Ectodermal cell (in vitro differentiated cells): ENCODE measurements at regions not wholly inside any gene's neighbourhood (a gene's known extent, or its start where the extent isn't known, plus 50 kb on each side); places are given as distances from the start of the nearest gene placed in this dataset.

Experiments used
- H3K27ac ChIP-seq: 2 replicates; pipeline ENCODE4 v1.7.0; 2013; ENCODE audit warnings: mild to moderate bottlenecking, low read depth, low read length; ENCODE audit not compliant: insufficient read depth, poor library complexity, severe bottlenecking
- H3K27me3 ChIP-seq: 2 replicates; pipeline ENCODE4 v1.7.0; 2013; ENCODE audit warnings: mild to moderate bottlenecking, low read length; ENCODE audit not compliant: insufficient read depth, control insufficient read depth, poor library complexity, severe bottlenecking
- H3K36me3 ChIP-seq: one replicate; pipeline ENCODE4 v1.7.0; 2013; ENCODE audit warnings: low read length; ENCODE audit not compliant: control insufficient read depth, insufficient read depth
- H3K4me1 ChIP-seq: one replicate; pipeline ENCODE4 v1.7.0; 2013; ENCODE audit warnings: low read length; ENCODE audit not compliant: control insufficient read depth, insufficient read depth
- H3K4me3 ChIP-seq: 2 replicates; pipeline ENCODE4 v1.7.0; 2013; ENCODE audit warnings: low read depth, low read length, control low read depth; ENCODE audit not compliant: insufficient read depth
- H3K9me3 ChIP-seq: 2 replicates; pipeline ENCODE4 v1.7.0; 2013; ENCODE audit warnings: mild to moderate bottlenecking, low read length, moderate library complexity; ENCODE audit not compliant: control insufficient read depth
- WGBS, 2 experiments: methylation state at CpG; one replicate each; pipeline ENCODE4 v1.1.7; 2013; ENCODE audit warnings: missing lambda C conversion rate in 2 of 2; 5-methylcytosine and 5-hydroxymethylcytosine counted together

GRCh38 chr13:82947191-82947621 lies 935.1 kb downstream of the SLITRK1 start:
- Histone ChIP-seq H3K27me3 (no peaks in the 10 kb centered on the region), H3K4me1 (no peaks in the 10 kb centered on the region), H3K4me3 (no peak overlapping the region), H3K36me3 (no peaks in the 10 kb centered on the region), H3K9me3 (no peaks in the 10 kb centered on the region), H3K27ac (no peak overlapping the region)
- 100% methylated on average over 1 of the region's 2 CpGs; no CpG with 5 or more reads in 1 of the 2 experiments for WGBS, 2 experiments

DNA sequence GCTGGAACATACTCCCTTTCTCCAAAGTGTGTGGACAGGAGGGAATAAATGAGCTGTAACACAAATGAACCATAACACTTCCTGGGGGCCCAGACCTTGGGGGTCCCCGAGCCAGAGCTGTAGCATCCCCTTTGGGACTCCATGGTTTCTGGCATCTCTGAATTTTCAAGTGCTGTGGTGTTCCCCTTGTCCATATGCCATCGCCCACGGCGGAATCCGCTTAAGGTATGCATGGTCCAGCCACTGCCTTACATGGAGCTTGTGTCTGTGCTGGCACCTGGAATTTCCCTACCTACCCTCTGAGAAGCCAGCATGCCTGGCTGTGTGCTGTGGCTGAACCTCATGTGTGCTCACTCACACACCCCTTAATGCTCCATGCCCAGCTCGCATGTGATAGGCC lies 943.6 kb downstream of the SLITRK1 start:
- Histone ChIP-seq H3K9me3 (no peaks in the 10 kb centered on the region), H3K27ac (no peak overlapping the region), H3K4me3 (no peak overlapping the region), H3K36me3 (no peaks in the 10 kb centered on the region), H3K4me1 (no peaks in the 10 kb centered on the region), H3K27me3 (no peaks in the 10 kb centered on the region)
- WGBS, 2 experiments, result 91 to 95% methylated on average over 6 of the region's 6 CpGs

DNA sequence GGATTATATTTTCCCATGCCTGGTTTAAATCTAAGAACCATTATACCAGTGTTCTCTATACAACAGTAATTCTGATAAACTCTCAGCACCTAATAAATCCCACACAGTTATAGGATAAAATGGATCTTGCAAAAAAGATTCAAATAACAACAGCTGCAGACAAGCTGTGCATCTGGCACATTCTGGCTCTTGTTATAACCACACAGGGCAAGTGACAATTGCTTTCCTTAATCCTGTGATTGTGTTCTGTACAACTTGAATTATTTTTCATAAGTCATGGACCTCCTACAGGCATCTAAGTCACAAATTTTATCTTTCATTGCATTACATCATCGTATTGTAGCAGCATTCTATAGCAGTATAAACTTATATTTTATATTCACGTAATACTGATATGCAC lies 948.3 kb downstream of the SLITRK1 start:
- Histone ChIP-seq H3K36me3 (no peaks in the 10 kb centered on the region), H3K9me3 (no peaks in the 10 kb centered on the region), H3K4me1 (no peaks in the 10 kb centered on the region), H3K4me3 (no peak overlapping the region), H3K27ac (no peak overlapping the region), H3K27me3 (no peaks in the 10 kb centered on the region)
- 100% methylated on average over 1 of the region's 2 CpGs; no CpG with 5 or more reads in 1 of the 2 experiments for WGBS, 2 experiments

DNA sequence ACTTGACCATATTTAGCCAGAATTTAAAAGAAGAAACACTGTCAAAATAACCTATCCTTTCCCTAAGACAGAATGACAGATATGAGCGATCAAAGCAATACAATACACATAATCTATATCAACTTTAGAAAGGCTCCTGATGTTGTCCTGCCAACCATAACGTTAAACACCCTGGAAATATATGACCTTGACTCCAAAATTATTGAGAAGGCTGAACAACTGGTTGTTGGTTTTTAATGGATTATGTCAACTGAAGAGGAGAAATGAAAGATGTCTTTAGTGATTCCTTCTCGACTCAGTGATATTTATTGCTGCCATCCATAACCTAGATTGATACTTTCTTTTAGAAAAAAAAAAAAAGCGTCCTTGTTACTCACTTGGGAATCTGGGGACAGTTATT lies 957.2 kb downstream of the SLITRK1 start:
- H3K27ac ChIP-seq, result no peak overlapping the region
- WGBS, 2 experiments, result 90 to 95% methylated on average over 3 to 4 of the region's 4 CpGs

DNA sequence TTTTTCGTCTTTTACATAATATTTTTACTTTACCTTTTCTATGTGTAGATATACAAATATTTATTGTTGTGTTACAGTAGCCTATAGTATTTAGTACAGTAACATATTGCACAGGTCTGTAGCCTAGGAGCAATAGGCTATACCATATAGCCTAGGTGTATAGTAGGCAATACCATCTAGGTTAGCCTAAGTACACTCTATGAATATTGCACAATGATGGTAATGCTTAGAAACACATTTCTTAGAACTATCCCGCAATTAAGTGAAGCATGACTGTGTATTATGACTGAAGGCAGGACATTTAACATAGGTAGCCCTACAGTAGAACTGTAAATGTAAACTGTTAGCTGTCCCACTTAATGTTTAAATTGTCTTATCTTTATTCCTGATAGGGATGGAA lies 964.3 kb downstream of the SLITRK1 start:
- WGBS, 2 experiments, result 100% methylated on average over 1 of the region's 2 CpGs
- Histone ChIP-seq H3K27me3 (no peaks in the 10 kb centered on the region), H3K27ac (no peak overlapping the region), H3K4me3 (no peak overlapping the region), H3K4me1 (no peaks in the 10 kb centered on the region), H3K36me3 (no peaks in the 10 kb centered on the region), H3K9me3 (no peaks in the 10 kb centered on the region)

More for the DNA sequence above, 957.2 kb downstream of the SLITRK1 start:
- Histone ChIP-seq H3K27me3 (no peaks in the 10 kb centered on the region), H3K4me3 (no peak overlapping the region), H3K9me3 (no peaks in the 10 kb centered on the region), H3K36me3 (no peaks in the 10 kb centered on the region), H3K4me1 (no peaks in the 10 kb centered on the region)

- Histone ChIP-seq H3K4me3 (no peak overlapping the region), H3K4me1 (no peaks in the 10 kb centered on the region), H3K36me3 (no peaks in the 10 kb centered on the region), H3K27ac (no peak overlapping the region), H3K9me3 (no peaks in the 10 kb centered on the region), H3K27me3 (no peaks in the 10 kb centered on the region)
- 100% methylated on average over 1 of the region's 3 CpGs for WGBS, 2 experiments
These were observed 969.7 kb downstream of the SLITRK1 start for GRCh38 chr13:82912564-82912963.

DNA sequence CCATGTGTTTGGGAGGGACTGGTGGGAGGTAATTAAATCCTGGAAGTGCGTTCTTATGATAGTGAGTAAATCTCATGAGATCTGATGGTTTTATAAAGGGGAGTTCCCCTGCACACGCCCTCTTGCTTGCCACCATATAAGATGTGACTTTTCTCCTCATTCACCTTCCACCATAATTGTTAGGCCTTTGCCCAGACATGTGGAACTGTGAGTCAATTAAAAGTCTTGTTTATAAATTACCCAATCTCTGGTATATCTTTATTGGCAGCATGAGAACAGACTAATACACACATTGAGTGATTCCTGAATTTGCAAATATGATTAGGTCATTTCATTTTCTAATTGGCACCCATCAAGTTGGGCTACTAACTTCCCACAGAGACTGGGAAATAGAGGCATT lies 977.2 kb downstream of the SLITRK1 start:
- Histone ChIP-seq H3K36me3 (no peaks in the 10 kb centered on the region), H3K4me3 (no peak overlapping the region), H3K27me3 (no peaks in the 10 kb centered on the region), H3K9me3 (no peaks in the 10 kb centered on the region), H3K27ac (no peak overlapping the region), H3K4me1 (no peaks in the 10 kb centered on the region)
- WGBS, 2 experiments, result no CpG with 5 or more reads among the region's 2 CpGs

- Histone ChIP-seq H3K4me1 (no peaks in the 10 kb centered on the region), H3K9me3 (no peaks in the 10 kb centered on the region), H3K27ac (no peak overlapping the region), H3K36me3 (no peaks in the 10 kb centered on the region), H3K27me3 (no peaks in the 10 kb centered on the region), H3K4me3 (no peak overlapping the region)
These were observed 981.8 kb downstream of the SLITRK1 start for GRCh38 chr13:82900453-82900852.

DNA sequence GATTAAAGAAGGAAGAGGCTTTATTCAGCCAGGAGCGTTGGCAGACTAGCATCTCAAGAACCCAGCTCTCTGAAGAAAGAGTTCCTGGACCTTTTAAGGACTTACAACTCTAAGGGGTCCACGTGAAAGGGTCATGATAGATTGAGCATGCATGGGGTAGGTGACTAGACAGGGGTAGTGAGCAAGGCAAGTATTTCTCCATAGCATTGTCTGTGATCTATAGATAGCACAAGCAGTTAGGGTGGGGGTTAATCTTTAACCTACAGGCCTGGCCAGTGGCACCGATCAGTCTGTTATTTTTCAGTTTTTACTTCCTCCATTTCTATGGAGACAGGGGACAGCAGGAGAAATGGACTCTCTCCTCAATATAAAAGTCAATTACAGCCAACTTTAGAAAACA lies 983.7 kb downstream of the SLITRK1 start:
- no peaks in the 10 kb centered on the region for H3K9me3 ChIP-seq
- H3K4me3 ChIP-seq, result no peak overlapping the region
- 95% methylated on average over 3 of the region's 3 CpGs for WGBS, 2 experiments
- no peaks in the 10 kb centered on the region for H3K4me1 ChIP-seq
- no peak overlapping the region for H3K27ac ChIP-seq
- no peaks in the 10 kb centered on the region for H3K27me3 ChIP-seq
- H3K36me3 ChIP-seq, result no peaks in the 10 kb centered on the region

DNA sequence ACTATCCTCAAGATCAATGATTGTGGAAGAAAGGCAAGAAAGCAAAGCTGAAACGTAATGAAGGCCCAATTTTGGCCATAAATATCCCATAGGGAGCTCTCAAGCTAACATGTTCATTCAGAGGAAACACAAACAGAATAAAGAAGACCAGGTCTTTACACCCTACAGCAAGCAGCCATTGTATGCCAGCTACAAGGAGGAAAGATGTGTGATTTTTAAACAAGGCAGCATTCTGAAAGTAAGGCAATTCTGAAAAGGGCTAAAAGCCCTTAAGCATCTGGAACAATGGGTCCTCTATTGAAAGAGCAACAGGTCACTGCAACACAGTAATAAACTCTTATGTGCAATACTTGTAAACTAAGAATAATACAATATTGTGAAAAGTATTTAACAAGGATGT lies 1002.4 kb downstream of the SLITRK1 start:
- 85 to 100% methylated on average over 1 of the region's 1 CpG for WGBS, 2 experiments
- Histone ChIP-seq H3K4me1 (no peaks in the 10 kb centered on the region), H3K36me3 (no peaks in the 10 kb centered on the region), H3K4me3 (no peak overlapping the region), H3K9me3 (no peaks in the 10 kb centered on the region), H3K27me3 (no peaks in the 10 kb centered on the region), H3K27ac (no peak overlapping the region)

DNA sequence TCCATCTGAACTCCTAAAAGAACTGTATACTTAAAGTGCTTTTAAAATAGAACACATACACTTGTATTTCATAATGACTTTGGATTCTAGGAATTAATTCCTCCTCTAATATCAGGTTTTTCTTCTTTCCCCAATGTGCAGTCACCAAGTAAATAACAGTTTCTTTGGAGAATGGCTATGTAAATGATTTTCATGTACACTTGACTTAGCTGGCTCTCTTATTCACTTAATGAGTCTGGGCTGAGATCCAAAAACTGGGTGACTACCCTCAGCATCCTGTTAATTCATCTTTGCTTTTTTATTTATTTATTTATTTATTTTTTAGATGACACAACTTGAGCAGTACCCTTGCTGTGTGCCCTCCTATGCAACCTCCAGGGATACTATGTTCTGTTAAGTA lies 1003.7 kb downstream of the SLITRK1 start:
- Histone ChIP-seq H3K36me3 (no peaks in the 10 kb centered on the region), H3K9me3 (no peaks in the 10 kb centered on the region), H3K4me1 (no peaks in the 10 kb centered on the region), H3K27me3 (no peaks in the 10 kb centered on the region), H3K27ac (no peak overlapping the region), H3K4me3 (no peak overlapping the region)
